ENCODE measurements at regions not wholly inside any gene's neighbourhood (a gene's known extent, or its start where the extent isn't known, plus 50 kb on each side); places are given as distances from the start of the nearest gene placed in this dataset.

- DNase-seq: no peak
Observed at GRCh38 chr5:4772591-4772990, 367.5 kb upstream of the ADAMTS16 start.

DNA sequence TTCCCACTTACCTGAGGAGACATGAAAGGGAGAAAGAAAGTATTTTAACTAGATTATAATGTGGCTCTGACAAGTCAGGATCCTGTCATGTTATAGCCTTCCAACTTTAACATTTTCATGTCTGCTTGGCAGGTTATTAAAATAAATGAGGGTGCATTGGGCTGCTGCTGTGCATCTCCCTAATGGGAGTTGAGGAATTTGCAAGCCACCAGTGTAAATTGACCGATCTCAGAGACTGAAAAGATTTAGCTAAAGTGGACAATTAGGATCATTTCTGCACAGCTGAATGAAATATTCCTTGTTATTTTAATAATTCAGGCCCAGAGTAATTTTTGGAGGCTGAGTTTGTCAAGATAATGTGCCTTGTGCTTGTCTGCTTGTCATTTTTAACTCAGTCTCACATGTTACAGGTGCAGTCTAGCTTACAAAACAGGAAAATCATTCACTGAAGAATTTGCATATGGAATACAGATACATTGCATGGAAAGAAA is 366.3 kb upstream of the ADAMTS16 start:
- DNase-seq: no peak

- DNase-seq: no peak
Observed at GRCh38 chr5:4777435-4777834, 362.7 kb upstream of the ADAMTS16 start.

GRCh38 chr5:4780633-4781032 is 359.5 kb upstream of the ADAMTS16 start:
- DNase-seq: no peak

DNA sequence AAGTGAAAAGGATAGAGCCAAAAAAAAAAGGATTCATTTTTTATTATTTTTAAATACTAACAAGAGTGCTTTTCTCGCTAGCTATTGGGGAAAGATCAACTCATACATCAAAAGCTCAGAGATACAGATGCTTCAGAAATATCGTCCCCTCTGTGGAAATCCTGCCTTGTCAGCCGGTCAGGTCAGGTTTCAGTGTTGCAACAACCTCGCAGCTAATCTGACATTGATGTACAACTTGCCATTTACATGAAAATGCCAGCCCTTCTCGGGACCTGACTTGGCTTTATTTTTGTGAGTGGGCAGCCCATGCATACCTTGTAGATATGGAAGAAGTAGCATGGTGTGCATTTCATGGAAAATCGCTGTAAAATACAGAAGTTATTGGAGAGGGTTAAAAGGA is 358.8 kb upstream of the ADAMTS16 start:
- no peak for DNase-seq

DNA sequence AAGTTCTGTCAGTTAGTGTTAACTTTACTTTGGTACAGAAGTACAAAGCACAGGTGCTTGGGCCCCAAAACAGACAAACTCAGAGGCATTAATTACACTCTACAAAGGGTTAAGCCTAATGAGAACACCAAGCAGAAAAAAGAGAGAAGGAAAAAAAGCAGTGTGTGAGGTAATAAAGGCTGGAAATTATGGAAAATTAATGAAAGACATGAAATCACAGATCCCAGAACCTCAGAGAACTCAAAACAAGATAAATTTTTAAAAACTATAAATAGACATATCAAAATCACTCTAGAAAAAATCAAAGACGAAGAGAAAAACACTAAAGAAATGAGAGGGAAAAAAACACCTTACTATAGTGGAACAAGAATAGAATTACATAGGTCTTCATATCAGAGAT is 354.2 kb upstream of the ADAMTS16 start:
- DNase-seq: no peak

GRCh38 chr5:4797445-4797844 is 342.7 kb upstream of the ADAMTS16 start:
- DNase-seq: no peak

- DNase-seq: no peak
Observed at GRCh38 chr5:4802044-4802443, 338.1 kb upstream of the ADAMTS16 start.

GRCh38 chr5:4804691-4805360 is 335.3 kb upstream of the ADAMTS16 start:
- no peak for DNase-seq

DNA sequence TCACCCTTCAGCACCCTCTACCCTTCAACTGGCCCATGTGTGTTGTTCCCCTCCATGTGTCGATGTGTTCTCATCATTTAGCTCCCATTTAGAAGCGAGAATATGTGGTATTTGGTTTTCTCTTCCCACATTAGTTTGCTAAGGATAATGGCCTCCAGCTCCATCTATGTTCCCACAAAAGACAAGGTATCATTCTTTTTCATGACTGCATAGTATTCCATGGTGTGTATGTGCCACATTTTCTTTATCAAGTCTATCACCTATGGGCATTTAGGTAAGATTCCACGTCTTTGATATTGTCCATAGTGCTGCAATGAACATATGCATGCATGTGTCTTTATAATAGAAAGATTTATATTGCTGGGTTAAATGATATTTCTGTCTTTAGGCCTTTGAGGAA is 325.1 kb upstream of the ADAMTS16 start:
- DNase-seq: no peak

GRCh38 chr5:4817767-4818166 is 322.4 kb upstream of the ADAMTS16 start:
- DNase-seq: no peak

DNA sequence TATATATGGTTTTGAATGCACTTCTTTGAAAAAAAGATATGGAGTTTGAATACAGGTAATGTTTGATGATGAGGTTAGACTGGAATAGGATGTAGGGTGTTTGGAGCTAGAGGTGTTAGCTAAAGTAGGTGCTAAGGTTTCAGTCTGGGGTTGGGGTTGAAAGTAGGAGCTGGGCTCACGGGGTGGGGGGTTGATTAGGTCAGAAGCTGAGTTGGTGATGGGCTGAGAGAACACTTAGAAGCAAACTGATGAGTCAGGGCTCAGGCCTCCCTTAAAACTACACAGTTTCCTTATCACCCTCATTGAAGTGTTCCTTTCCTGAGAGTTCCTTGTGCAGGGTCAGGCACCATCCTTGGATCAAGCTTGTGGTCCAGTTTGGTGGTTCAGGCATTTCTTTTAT is 308.8 kb upstream of the ADAMTS16 start:
- no peak for DNase-seq

- DNase-seq: no peak
Observed at GRCh38 chr5:4832471-4832870, 307.7 kb upstream of the ADAMTS16 start.

DNA sequence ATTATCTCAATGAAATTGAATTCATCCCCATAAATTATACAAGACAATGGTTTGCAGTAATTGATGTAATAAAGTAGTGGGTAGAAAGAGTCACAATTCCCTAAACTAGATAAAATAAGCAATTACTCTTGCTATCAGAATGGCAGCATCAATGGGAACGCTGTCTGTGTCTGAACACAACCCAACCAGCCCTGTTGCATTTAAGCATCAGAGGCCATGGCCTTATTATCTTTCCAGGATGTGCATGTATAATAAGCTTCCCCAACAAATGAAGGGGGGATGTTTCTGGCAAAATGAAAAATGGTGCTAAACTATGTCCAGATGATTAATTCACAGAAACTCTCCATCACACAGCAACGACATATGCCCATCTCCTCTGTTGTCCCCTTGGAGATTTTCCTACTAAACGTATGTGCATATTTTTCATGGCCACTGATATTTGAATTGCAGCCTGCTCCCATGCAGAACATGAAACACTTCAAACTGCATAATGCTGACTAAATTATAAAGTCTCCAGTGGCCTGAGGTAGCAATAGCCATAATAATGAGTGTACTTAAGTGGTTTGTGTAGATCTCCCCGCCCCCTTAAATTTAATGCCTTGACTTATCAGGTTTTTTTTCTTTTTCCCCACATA is 306.9 kb upstream of the ADAMTS16 start:
- DNase-seq: no peak

DNA sequence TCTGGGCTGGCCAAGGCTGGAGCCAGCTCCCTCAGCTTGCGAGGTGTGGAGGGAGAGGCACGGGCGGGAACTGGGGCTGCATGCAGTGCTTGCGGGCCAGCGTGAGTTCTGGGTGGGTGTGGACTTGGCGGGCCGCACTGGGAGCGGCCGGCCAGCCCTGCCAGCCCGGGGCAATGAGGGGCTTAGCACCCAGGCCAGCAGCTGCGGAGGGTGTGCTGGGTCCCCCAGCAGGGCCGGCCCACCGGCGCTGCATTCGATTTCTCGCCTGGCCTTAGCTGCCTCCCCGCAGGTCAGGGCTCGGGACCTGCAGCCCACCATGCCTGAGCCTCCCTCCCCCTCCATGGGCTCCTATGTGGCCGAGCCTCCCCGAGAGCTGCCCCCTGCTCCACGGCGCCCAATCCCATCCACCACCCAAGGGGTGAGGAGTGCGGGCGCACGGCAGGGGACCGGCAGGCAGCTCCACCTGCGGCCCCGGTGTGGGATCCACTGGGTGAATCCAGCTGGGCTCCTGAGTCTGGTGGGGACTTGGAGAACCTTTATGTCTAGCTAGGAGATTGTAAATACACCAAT is 302.6 kb upstream of the ADAMTS16 start:
- DNase-seq: no peak

DNA sequence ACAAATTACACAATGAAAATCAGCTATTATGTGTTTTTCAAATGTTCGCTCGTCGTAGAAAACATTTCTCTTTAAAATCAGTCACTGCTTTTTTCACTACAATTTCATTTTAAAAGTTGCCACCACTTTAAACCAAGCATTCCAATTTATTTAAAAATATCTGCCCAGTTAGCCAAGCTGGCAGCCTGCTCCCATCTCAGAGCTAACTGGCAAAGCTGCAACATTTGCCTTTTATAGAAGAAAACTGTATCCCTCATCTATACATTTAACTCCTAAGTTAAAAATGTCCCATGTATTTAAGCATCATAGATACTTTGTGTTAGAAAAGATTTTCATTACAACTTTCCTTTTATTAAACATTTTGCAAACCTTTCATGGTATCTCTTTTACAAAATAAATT is 294.9 kb upstream of the ADAMTS16 start:
- no peak for DNase-seq

DNA sequence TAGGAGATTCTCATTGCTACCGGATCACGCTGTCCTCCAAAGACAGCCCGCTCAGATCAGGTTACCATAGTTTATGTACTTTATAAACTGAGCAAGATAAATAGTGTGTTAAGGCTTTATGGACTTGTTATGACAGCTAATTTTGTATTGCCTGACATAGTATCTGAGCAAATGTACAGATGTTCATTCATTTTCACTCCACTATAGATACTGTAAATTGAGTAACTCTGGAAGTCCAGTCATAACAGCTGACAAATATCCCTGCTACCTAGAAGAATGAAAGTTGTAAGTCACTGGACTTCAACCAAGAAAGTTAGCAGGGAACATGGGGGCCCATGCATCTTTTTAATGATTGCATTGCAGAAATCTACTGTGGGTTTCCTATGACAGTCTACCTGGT is 292.4 kb upstream of the ADAMTS16 start:
- DNase-seq: no peak

GRCh38 chr5:4855036-4855435 is 285.1 kb upstream of the ADAMTS16 start:
- no peak for DNase-seq

- DNase-seq: no peak
Observed at GRCh38 chr5:4855880-4856279, 284.2 kb upstream of the ADAMTS16 start.

GRCh38 chr5:4857761-4858160 is 282.4 kb upstream of the ADAMTS16 start:
- DNase-seq: no peak

DNA sequence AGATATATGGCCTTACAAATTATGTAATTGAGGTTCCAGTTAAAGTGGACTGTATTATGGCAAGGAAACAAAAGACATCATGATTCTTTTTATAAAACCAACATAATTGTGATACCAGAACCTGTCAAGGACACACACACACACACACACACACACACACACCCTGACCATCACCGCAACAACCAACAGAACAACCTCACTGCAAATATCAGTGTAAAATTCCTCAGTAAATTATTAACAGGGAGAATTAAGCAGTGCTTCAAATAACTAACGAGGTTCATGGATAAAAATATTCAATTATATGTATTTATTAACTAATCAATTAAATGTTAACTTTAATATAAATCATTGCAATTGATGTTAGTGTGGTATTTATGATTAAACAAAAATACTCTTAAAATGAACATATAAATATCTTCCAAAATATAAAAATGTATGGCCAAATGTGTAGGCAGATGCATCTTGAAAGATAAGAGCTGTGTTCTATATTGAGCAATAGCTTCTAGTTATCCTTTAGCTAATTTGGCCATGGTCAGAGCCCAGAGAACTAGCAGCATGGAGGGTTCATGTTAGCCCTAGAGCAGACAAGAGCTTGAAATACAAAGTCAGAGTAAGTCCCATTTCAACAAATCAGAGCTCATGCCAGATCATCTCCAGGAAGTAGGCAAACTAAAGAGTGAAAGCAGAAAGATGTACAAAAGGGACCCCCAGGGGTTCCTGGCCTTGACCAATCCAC is 280.5 kb upstream of the ADAMTS16 start:
- no peak for DNase-seq

DNA sequence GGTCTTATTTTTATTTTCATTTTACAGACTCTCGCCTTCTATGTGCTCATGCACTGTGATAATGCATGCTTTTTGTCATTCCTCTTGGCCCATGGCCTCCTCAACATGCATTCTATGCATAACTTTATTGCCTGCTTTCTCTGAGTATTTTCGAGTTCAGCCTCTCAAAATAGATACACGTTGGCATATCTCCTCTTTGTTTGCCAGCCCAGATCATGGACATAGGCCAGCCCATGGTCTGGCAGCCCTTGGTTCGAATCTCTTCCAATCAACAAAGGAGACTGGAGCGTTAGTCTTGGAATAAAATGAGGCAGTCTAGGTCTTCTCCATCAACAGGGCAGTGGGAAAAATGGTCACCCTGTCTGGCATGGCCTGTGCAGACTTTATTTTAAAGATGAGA is 279.5 kb upstream of the ADAMTS16 start:
- DNase-seq: no peak

GRCh38 chr5:4862500-4862899 is 277.6 kb upstream of the ADAMTS16 start:
- no peak for DNase-seq

GRCh38 chr5:4866131-4866659 is 273.9 kb upstream of the ADAMTS16 start:
- DNase-seq: no peak

All from activated naive CD4-positive, alpha-beta T cell treated with Interleukin-2 at 50 U/mL for 16 hours (primary cell).